Upper lobe of left lung (tissue), 6 donors: ENCODE measurements at regions not wholly inside any gene's neighbourhood (a gene's known extent, or its start where the extent isn't known, plus 50 kb on each side); places are given as distances from the start of the nearest gene placed in this dataset.

Experiments used
- ATAC-seq, 2 donors: fragments of 200-7000 bp; cut with Tn5 transposase; one replicate each; pipeline ENCODE4 v1.9.1; 2022; ENCODE audit warnings: mild to moderate bottlenecking in 2 of 2, moderate library complexity in 2 of 2; ENCODE audit not compliant: low FRiP score in 2 of 2
- DNase-seq, 2 donors: peaks; one replicate each; pipeline ENCODE4 v3.0.0-alpha.2; 2019 to 2020
- H3K27ac ChIP-seq, 4 donors: fragments of 200-600 bp; sonication (generic); one replicate each; pipeline ENCODE4 v1.5.1; 2016 to 2019
- H3K27me3 ChIP-seq, 4 donors: fragments of 200-600 bp; sonication (generic); one replicate each; pipeline ENCODE4 v1.5.1; 2017 to 2019
- H3K36me3 ChIP-seq, 4 donors: fragments of 200-600 bp; sonication (generic); one replicate each; pipeline ENCODE4 v1.5.1; 2016 to 2019
- H3K4me1 ChIP-seq, 4 donors: fragments of 200-600 bp; sonication (generic); one replicate each; pipeline ENCODE4 v1.5.1; 2018 to 2019
- H3K4me3 ChIP-seq, 4 donors: fragments of 200-600 bp; sonication (generic); one replicate each; pipeline ENCODE4 v1.5.1; 2017 to 2019; ENCODE audit warnings: mild to moderate bottlenecking in 2 of 4, moderate library complexity in 1 of 4
- H3K9me3 ChIP-seq, 4 donors: fragments of 200-600 bp; sonication (generic); one replicate each; pipeline ENCODE4 v1.5.1; 2018 to 2019
- EP300 ChIP-seq, 4 donors: sonication (generic); formaldehyde crosslinking; IDR thresholded peaks; one replicate each; pipeline ENCODE4 v1.5.1; 2017; ENCODE audit warnings: antibody characterized with exemption in 4 of 4, control low read depth in 2 of 4
- POLR2A ChIP-seq, 4 donors: fragments of 450-650 bp; IDR thresholded peaks; one replicate each; pipeline ENCODE4 v1.5.1; 2016 to 2017; ENCODE audit warnings: antibody characterized with exemption in 4 of 4, mild to moderate bottlenecking in 2 of 4
- POLR2AphosphoS5 ChIP-seq, 2 donors: sonication (generic); formaldehyde crosslinking; IDR thresholded peaks; one replicate each; pipeline ENCODE4 v1.5.1; 2017; ENCODE audit warnings: antibody characterized with exemption in 2 of 2
- WGBS, 2 donors: methylation state at CpG; one replicate each; pipeline ENCODE4 v1.1.5; 2017 to 2018; 5-methylcytosine and 5-hydroxymethylcytosine counted together
- TF ChIP-seq, protein P1 (sequence below), 6 experiments: fragments of 450-650 bp in 4 of 6; fragments of 200-600 bp in 2 of 6; sonication (generic) in 2 of 6; IDR thresholded peaks; one replicate each; pipeline ENCODE4 v1.5.1; 2016 to 2019; ENCODE audit warnings: antibody characterized with exemption in 6 of 6
- donor health status: DM: no; HTN: no; CAD: no; lungs with moderate emphysema.
- donor health status: DM: no; HTN: yes; CAD: no; lungs with severe emphysema.

DNA sequence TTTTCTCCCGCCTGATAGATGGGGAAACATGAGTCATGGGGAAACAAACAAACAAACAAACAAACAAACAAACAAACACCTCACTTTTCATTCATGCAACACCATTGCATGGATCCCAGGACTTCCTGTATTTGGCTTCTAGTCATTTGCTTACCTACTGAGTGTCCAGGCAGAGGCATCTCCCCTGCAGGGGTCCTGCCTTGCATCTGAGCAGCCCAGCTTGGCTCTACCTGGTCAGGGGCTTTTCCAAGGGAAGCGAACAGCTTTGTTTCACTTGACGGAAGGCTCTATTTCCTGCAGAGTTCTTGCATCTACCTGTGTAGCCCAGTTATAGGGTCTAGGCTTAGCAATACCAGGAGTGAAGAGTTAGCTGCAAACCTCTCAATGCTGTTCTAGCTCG, 374.2 kb downstream of the GATA3 start:
- Histone ChIP-seq H3K27ac (no peak overlapping the region), H3K4me3 (no peak overlapping the region), H3K4me1 (no peaks in the 10 kb centered on the region), H3K9me3 (no peaks in the 10 kb centered on the region), H3K36me3 (no peaks in the 10 kb centered on the region), H3K27me3 (no peaks in the 10 kb centered on the region)
- WGBS, 2 donors = 78 to 97% methylated on average over 4 of the region's 4 CpGs
- no peak for TF ChIP-seq EP300 (IDR thresholded peaks at IDR 0.05)
- TF ChIP-seq POLR2AphosphoS5 (IDR thresholded peaks at IDR 0.05) = no peak
- TF ChIP-seq POLR2A (IDR thresholded peaks at IDR 0.05) = no peak
- TF ChIP-seq, protein P1, sequence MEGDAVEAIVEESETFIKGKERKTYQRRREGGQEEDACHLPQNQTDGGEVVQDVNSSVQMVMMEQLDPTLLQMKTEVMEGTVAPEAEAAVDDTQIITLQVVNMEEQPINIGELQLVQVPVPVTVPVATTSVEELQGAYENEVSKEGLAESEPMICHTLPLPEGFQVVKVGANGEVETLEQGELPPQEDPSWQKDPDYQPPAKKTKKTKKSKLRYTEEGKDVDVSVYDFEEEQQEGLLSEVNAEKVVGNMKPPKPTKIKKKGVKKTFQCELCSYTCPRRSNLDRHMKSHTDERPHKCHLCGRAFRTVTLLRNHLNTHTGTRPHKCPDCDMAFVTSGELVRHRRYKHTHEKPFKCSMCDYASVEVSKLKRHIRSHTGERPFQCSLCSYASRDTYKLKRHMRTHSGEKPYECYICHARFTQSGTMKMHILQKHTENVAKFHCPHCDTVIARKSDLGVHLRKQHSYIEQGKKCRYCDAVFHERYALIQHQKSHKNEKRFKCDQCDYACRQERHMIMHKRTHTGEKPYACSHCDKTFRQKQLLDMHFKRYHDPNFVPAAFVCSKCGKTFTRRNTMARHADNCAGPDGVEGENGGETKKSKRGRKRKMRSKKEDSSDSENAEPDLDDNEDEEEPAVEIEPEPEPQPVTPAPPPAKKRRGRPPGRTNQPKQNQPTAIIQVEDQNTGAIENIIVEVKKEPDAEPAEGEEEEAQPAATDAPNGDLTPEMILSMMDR (IDR thresholded peaks at IDR 0.05) = no peak
- DNase-seq (no peak), ATAC-seq (no peak)

DNA sequence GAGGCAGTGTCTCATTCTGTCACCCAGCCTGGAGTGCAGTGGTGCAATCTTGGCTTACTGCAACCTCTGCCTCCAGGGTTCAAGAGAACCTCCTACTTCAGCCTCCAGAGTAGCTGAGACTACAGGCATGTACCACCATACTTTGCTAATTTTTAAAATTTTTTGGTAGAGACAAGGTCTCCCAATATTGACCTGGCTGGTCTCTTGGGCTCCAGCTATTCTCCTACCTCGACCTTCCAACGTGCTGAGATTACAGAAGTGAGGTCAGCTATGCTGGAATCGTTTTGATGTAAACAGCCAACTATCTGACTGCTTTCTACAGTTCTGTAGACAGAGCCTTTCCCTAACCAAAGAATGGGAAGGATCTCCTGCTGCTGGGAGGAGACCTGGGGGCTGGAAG, 375.8 kb downstream of the GATA3 start:
- Histone ChIP-seq H3K4me3 (no peak overlapping the region), H3K27ac (no peak overlapping the region), H3K36me3 (no peaks in the 10 kb centered on the region), H3K4me1 (no peaks in the 10 kb centered on the region), H3K9me3 (no peaks in the 10 kb centered on the region), H3K27me3 (no peaks in the 10 kb centered on the region)
- TF ChIP-seq, protein P1 (IDR thresholded peaks at IDR 0.05) = no peak
- no peak for TF ChIP-seq POLR2AphosphoS5 (IDR thresholded peaks at IDR 0.05)
- no peak for TF ChIP-seq POLR2A (IDR thresholded peaks at IDR 0.05)
- TF ChIP-seq EP300 (IDR thresholded peaks at IDR 0.05) = no peak
- no peak for ATAC-seq
- no peak for DNase-seq
- WGBS, 2 donors = 63 to 78% methylated on average over 3 of the region's 3 CpGs

DNA sequence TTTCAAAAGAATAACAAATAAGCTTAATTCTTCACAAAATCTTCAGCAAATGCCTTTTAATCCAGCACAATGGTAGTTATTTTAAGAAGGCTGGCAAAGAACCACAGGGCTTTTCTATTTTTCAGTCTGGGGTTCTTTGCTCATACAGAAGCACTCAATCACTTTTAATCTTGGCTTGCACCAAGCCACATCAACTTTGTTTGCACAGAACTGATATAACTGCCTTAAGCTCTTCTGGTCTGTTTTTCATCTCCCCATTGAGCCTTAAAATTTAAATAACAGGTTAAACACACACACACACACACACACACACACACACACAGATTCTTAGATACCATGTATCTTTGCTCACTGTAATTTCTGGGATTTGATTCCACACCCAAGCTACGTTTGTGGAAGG, 377.0 kb downstream of the GATA3 start:
- 60 to 64% methylated on average over 1 of the region's 1 CpG for WGBS, 2 donors
- ATAC-seq = no peak

DNA sequence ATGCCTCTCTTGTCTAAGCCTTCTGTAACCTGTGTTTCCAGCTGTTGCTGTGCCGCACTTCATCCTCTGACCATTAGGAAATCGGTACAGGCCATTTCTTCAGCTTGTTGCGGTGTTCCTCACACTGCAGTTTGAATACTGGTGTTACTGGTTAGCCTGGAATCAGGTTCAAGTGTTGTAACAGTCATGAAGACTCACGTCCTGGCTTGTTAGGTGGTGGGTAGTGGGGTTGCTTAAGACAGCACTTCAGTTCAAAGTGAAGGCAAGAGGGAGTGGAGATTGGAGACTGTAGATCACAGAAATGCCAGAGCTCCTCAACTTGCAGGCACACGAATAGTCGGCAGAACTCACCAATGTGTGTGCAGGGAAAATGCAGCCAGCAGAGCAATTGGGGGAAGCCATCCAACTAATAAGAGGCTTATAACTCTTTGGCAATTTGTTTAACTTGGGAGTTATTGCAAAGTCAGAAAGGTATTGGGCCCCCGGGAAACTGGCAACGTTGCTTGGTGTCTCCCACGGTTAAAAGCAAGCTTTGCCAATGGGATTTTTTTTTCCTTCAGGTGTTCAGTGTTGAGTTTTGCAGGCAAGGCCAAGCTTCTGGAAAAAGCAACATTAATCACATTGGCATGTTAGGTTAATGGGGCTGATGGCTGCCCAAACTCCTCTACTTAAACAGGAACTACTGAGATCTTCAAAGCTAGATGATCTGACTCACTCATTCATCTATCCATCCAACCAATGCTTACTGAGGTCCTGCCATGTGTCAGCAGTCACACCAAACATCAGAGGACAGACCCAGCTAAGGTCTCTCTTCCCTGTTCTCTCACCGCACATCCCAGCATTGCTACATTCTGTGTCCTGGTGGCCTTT, 380.9 kb downstream of the GATA3 start:
- Histone ChIP-seq H3K27ac (no peak overlapping the region), H3K4me3 (no peak overlapping the region), H3K9me3 (no peaks in the 10 kb centered on the region), H3K27me3 (no peaks in the 10 kb centered on the region), H3K4me1 (no peaks in the 10 kb centered on the region), H3K36me3 (no peaks in the 10 kb centered on the region)
- TF ChIP-seq POLR2AphosphoS5 (IDR thresholded peaks at IDR 0.05) (no peak), POLR2A (IDR thresholded peaks at IDR 0.05) (no peak), EP300 (IDR thresholded peaks at IDR 0.05) (no peak)
- TF ChIP-seq, protein P1 (IDR thresholded peaks at IDR 0.05) = no peak
- peak in 1 of 2 donors; percentile 21 for ATAC-seq
- peak in 1 of 2 donors; percentile 24 for DNase-seq
- WGBS, 2 donors = 65 to 81% methylated on average over 10 of the region's 10 CpGs

More for the DNA sequence above, 377.0 kb downstream of the GATA3 start:
- no peaks in the 10 kb centered on the region for H3K27me3 ChIP-seq
- H3K9me3 ChIP-seq = no peaks in the 10 kb centered on the region
- DNase-seq = no peak
- H3K27ac ChIP-seq = no peak overlapping the region
- H3K4me3 ChIP-seq = no peak overlapping the region
- H3K36me3 ChIP-seq = no peaks in the 10 kb centered on the region
- H3K4me1 ChIP-seq = no peaks in the 10 kb centered on the region
- TF ChIP-seq POLR2AphosphoS5 (IDR thresholded peaks at IDR 0.05) (no peak), EP300 (IDR thresholded peaks at IDR 0.05) (no peak), POLR2A (IDR thresholded peaks at IDR 0.05) (no peak)
- TF ChIP-seq, protein P1 (IDR thresholded peaks at IDR 0.05) = no peak

DNA sequence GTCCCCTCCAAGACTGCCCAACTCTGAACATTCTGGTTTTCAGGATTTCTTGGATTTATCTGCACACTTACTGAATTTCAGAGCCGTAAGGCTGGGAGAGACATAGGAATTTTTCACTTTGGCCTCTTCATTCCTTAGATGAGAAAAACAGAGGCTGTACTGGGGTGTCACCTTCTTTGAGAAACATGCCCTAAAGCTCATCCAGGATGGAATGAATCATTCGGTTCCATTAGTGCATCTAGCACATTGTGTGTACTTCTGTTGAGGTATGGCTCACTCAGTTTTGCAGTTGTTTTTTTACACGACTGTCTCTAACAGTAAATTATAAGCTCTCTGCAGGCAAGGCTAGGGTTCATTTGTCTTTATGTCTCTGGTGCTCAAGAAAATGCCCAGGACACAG, 383.4 kb downstream of the GATA3 start:
- Histone ChIP-seq H3K4me1 (no peaks in the 10 kb centered on the region), H3K27ac (no peak overlapping the region), H3K36me3 (no peaks in the 10 kb centered on the region), H3K9me3 (no peaks in the 10 kb centered on the region), H3K27me3 (no peaks in the 10 kb centered on the region), H3K4me3 (no peak overlapping the region)
- WGBS, 2 donors = 91 to 92% methylated on average over 3 of the region's 3 CpGs
- TF ChIP-seq POLR2A (IDR thresholded peaks at IDR 0.05) (no peak), EP300 (IDR thresholded peaks at IDR 0.05) (no peak), POLR2AphosphoS5 (IDR thresholded peaks at IDR 0.05) (no peak)
- no peak for ATAC-seq
- no peak for DNase-seq
